ENCODE measurements at regions not wholly inside any gene's neighbourhood (a gene's known extent, or its start where the extent isn't known, plus 50 kb on each side); places are given as distances from the start of the nearest gene placed in this dataset.

GRCh38 chr5:108649106-108649505 is 98.6 kb upstream of the FER start:
- DNase-seq = no peak

GRCh38 chr5:108642170-108642906 is 105.4 kb upstream of the FER start:
- peak; percentile 7 for DNase-seq

- DNase-seq = no peak
Observed at GRCh38 chr5:108641596-108641995, 106.1 kb upstream of the FER start.

- no peak for DNase-seq
Observed at GRCh38 chr5:108639366-108639765, 108.3 kb upstream of the FER start.

- no peak for DNase-seq
Observed at GRCh38 chr5:108638021-108638420, 109.7 kb upstream of the FER start.

GRCh38 chr5:108637134-108637533 is 110.6 kb upstream of the FER start:
- DNase-seq = no peak

GRCh38 chr5:108636135-108636853 is 111.4 kb upstream of the FER start:
- DNase-seq = no peak

- no peak for DNase-seq
Observed at GRCh38 chr5:108634617-108635288, 112.9 kb upstream of the FER start.

- DNase-seq = no peak
Observed at GRCh38 chr5:108634010-108634616, 113.6 kb upstream of the FER start.

- DNase-seq = no peak
Observed at GRCh38 chr5:108629779-108630528, 117.7 kb upstream of the FER start.

GRCh38 chr5:108625654-108626053 is 122.0 kb upstream of the FER start:
- no peak for DNase-seq

- no peak for DNase-seq
Observed at GRCh38 chr5:108623826-108624225, 123.9 kb upstream of the FER start.

GRCh38 chr5:108620516-108620915 is 127.2 kb upstream of the FER start:
- DNase-seq = no peak

- no peak for DNase-seq
Observed at GRCh38 chr5:108619815-108620214, 127.9 kb upstream of the FER start.

GRCh38 chr5:108617467-108618435 is 129.9 kb upstream of the FER start:
- DNase-seq = no peak

- no peak for DNase-seq
Observed at GRCh38 chr5:108615216-108615615, 132.5 kb upstream of the FER start.

- DNase-seq = no peak
Observed at GRCh38 chr5:108607421-108607820, 140.3 kb upstream of the FER start.

GRCh38 chr5:108606185-108606584 is 141.5 kb upstream of the FER start:
- DNase-seq = no peak

GRCh38 chr5:108602830-108603229 is 144.9 kb upstream of the FER start:
- DNase-seq = no peak

GRCh38 chr5:108590799-108591198 is 156.9 kb upstream of the FER start:
- no peak for DNase-seq

- DNase-seq = no peak
Observed at GRCh38 chr5:108588323-108588722, 159.4 kb upstream of the FER start.
